ENCODE measurements at regions not wholly inside any gene's neighbourhood (a gene's known extent, or its start where the extent isn't known, plus 50 kb on each side); places are given as distances from the start of the nearest gene placed in this dataset.

GRCh38 chr2:139000131-139000785 is 220.1 kb upstream of the NXPH2 start:
- Histone ChIP-seq H3K9ac (replicated peaks; ENCODE audit: extremely low read depth, insufficient read depth, low read length) (no peak overlapping the region), H3K79me2 (ENCODE audit: control insufficient read depth, insufficient read depth, low read length) (no peaks in the 10 kb centered on the region), H2AFZ (ENCODE audit: low read depth, low read length) (no peak overlapping the region), H3K27me3 (ENCODE audit: control insufficient read depth in 2 of 2, insufficient read depth in 2 of 2, low read length in 2 of 2) (no peaks in the 10 kb centered on the region), H3K9me1 (replicated peaks; ENCODE audit: control insufficient read depth, extremely low read depth, insufficient read depth, low read length) (no peaks in the 10 kb centered on the region), H4K20me1 (replicated peaks; ENCODE audit: control insufficient read depth, extremely low read depth, insufficient read depth, low read length) (no peaks in the 10 kb centered on the region), H3K36me3 (ENCODE audit: control insufficient read depth in 2 of 2, extremely low read depth in 1 of 2, insufficient read depth in 2 of 2, low read length in 2 of 2) (no peaks in the 10 kb centered on the region), H3K9me3 (replicated peaks; ENCODE audit: control insufficient read depth, insufficient read depth, low read length) (no peaks in the 10 kb centered on the region), H3K4me3 (replicated peaks in 1 of 3; ENCODE audit: insufficient read depth in 1 of 3, low read depth in 1 of 3, low read length in 3 of 3) (no peak overlapping the region), H3K4me2 (ENCODE audit: insufficient read depth, low read length) (no peak overlapping the region), H3K27ac (ENCODE audit: insufficient read depth, low read depth, low read length) (no peak overlapping the region), H3K4me1 (ENCODE audit: control insufficient read depth, extremely low read depth, insufficient read depth, low read length) (no peaks in the 10 kb centered on the region)
- CTCF ChIA-PET: no interaction called here
- FAIRE-seq (no peak), DNase-seq (ENCODE audit: low read depth, low spot score) (no peak)
- dilution Hi-C loops (cut with MboI; ENCODE audit: extremely low pct_ligation_motif_present, low sequenced_read_pairs): no loop called here
- no TSS peak for BruUV-seq (replicated peaks)
- no peak for TF ChIP-seq JUN (IDR thresholded peaks at IDR 0.05; ENCODE audit: borderline replicate concordance, insufficient read depth, insufficient read length, low read depth)
- no peak for TF ChIP-seq POLR2AphosphoS5 (IDR thresholded peaks at IDR 0.05; ENCODE audit: insufficient read depth, low read depth, low read length)
- no peak for TF ChIP-seq POLR2A (IDR thresholded peaks at IDR 0.05; ENCODE audit: low read depth, low read length)
- TF ChIP-seq EZH2 (IDR thresholded peaks at IDR 0.05; ENCODE audit: borderline replicate concordance, low read depth, low read length, severe bottlenecking): no peak
- TF ChIP-seq MYC (IDR thresholded peaks at IDR 0.05; ENCODE audit: low read depth, low read length): no peak
- TF ChIP-seq GATA2 (IDR thresholded peaks at IDR 0.05; ENCODE audit: insufficient read depth, insufficient read length, low read depth, low read length): no peak
- POLR2A ChIA-PET: no interaction called here
- intact Hi-C loops (cut with micrococcal nuclease): no loop called here

- dilution Hi-C loops (cut with MboI; ENCODE audit: extremely low pct_ligation_motif_present, low sequenced_read_pairs): no loop called here
- POLR2A ChIA-PET: no interaction called here
- H3K36me3 ChIP-seq (ENCODE audit: control insufficient read depth in 2 of 2, extremely low read depth in 1 of 2, insufficient read depth in 2 of 2, low read length in 2 of 2): no peaks in the 10 kb centered on the region
- H3K27ac ChIP-seq (ENCODE audit: insufficient read depth, low read depth, low read length): no peak overlapping the region
- H3K27me3 ChIP-seq (ENCODE audit: control insufficient read depth in 2 of 2, insufficient read depth in 2 of 2, low read length in 2 of 2): no peaks in the 10 kb centered on the region
- no peak overlapping the region for H3K9ac ChIP-seq (replicated peaks; ENCODE audit: extremely low read depth, insufficient read depth, low read length)
- no peaks in the 10 kb centered on the region for H3K79me2 ChIP-seq (ENCODE audit: control insufficient read depth, insufficient read depth, low read length)
- H3K4me1 ChIP-seq (ENCODE audit: control insufficient read depth, extremely low read depth, insufficient read depth, low read length): no peaks in the 10 kb centered on the region
- no peak overlapping the region for H3K4me2 ChIP-seq (ENCODE audit: insufficient read depth, low read length)
- H3K4me3 ChIP-seq (replicated peaks in 1 of 3; ENCODE audit: insufficient read depth in 1 of 3, low read depth in 1 of 3, low read length in 3 of 3): no peak overlapping the region
- CTCF ChIA-PET: no interaction called here
- TF ChIP-seq POLR2AphosphoS5 (IDR thresholded peaks at IDR 0.05; ENCODE audit: insufficient read depth, low read depth, low read length): no peak
- no peak for TF ChIP-seq MYC (IDR thresholded peaks at IDR 0.05; ENCODE audit: low read depth, low read length)
- TF ChIP-seq, protein P1, sequence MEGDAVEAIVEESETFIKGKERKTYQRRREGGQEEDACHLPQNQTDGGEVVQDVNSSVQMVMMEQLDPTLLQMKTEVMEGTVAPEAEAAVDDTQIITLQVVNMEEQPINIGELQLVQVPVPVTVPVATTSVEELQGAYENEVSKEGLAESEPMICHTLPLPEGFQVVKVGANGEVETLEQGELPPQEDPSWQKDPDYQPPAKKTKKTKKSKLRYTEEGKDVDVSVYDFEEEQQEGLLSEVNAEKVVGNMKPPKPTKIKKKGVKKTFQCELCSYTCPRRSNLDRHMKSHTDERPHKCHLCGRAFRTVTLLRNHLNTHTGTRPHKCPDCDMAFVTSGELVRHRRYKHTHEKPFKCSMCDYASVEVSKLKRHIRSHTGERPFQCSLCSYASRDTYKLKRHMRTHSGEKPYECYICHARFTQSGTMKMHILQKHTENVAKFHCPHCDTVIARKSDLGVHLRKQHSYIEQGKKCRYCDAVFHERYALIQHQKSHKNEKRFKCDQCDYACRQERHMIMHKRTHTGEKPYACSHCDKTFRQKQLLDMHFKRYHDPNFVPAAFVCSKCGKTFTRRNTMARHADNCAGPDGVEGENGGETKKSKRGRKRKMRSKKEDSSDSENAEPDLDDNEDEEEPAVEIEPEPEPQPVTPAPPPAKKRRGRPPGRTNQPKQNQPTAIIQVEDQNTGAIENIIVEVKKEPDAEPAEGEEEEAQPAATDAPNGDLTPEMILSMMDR (IDR thresholded peaks at IDR 0.05; ENCODE audit: extremely low read depth in 1 of 2, insufficient read depth in 1 of 2, low read depth in 1 of 2, low read length in 2 of 2): no peak
- TF ChIP-seq MAX (IDR thresholded peaks at IDR 0.05; ENCODE audit: insufficient read depth, insufficient read length): no peak
- TF ChIP-seq POLR2A (IDR thresholded peaks at IDR 0.05; ENCODE audit: low read depth, low read length): no peak
- no peak for TF ChIP-seq FOS (IDR thresholded peaks at IDR 0.05; ENCODE audit: borderline replicate concordance, insufficient read depth, low read length)
- TF ChIP-seq EZH2 (IDR thresholded peaks at IDR 0.05; ENCODE audit: borderline replicate concordance, low read depth, low read length, severe bottlenecking): no peak
- no peak for TF ChIP-seq JUN (IDR thresholded peaks at IDR 0.05; ENCODE audit: borderline replicate concordance, insufficient read depth, insufficient read length, low read depth)
- no peaks in the 10 kb centered on the region for H3K9me1 ChIP-seq (replicated peaks; ENCODE audit: control insufficient read depth, extremely low read depth, insufficient read depth, low read length)
- no peaks in the 10 kb centered on the region for H3K9me3 ChIP-seq (replicated peaks; ENCODE audit: control insufficient read depth, insufficient read depth, low read length)
- H2AFZ ChIP-seq (ENCODE audit: low read depth, low read length): no peak overlapping the region
- no peaks in the 10 kb centered on the region for H4K20me1 ChIP-seq (replicated peaks; ENCODE audit: control insufficient read depth, extremely low read depth, insufficient read depth, low read length)
- intact Hi-C loops (cut with micrococcal nuclease): no loop called here
- no TSS peak for BruUV-seq (replicated peaks)
- FAIRE-seq (no peak), DNase-seq (ENCODE audit: low read depth, low spot score) (no peak)
Observed at GRCh38 chr2:138997856-138998517, 217.8 kb upstream of the NXPH2 start.
